ENCODE measurements at regions not wholly inside any gene's neighbourhood (a gene's known extent, or its start where the extent isn't known, plus 50 kb on each side); places are given as distances from the start of the nearest gene placed in this dataset.
"Not testable (repeated sequence)": the region's sequence is repeated elsewhere in the genome, so short reads cannot be mapped to it uniquely, and the experiment has no call there.

DNA sequence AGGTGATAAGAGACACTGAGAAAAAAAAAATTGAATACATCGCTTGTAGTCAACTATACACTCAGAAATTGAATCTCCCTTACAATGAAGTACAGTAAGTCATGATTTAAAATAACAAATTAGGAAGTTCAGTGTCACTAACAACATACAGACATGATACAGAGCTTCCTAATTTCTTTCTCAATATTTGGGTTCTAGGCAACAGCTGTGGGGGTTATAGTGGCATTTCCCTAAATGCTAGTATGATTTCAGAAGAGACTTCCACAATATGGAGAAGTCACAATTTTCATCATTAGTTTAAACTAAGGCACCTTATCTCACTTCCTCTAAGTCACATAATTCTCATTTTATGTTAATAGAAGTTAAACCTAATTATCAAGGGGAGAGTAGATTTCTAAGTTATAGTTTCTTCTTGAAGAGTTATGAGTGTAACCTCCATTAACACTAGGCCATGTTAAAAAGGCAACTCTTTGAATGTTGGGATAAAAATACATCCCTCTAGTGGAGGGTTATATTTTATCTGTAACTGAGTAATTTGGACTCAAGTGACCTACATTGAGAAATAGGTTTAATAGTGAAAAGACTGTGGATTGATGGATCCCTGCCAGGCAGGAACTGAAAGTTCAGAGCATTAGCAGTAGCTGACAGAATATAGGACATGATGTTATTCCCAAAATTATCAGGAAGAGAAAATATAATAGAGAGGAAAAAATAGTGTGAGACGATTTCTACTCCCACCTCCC is 286.0 kb upstream of the SUCLG2 start:
- no peak for DNase-seq

DNA sequence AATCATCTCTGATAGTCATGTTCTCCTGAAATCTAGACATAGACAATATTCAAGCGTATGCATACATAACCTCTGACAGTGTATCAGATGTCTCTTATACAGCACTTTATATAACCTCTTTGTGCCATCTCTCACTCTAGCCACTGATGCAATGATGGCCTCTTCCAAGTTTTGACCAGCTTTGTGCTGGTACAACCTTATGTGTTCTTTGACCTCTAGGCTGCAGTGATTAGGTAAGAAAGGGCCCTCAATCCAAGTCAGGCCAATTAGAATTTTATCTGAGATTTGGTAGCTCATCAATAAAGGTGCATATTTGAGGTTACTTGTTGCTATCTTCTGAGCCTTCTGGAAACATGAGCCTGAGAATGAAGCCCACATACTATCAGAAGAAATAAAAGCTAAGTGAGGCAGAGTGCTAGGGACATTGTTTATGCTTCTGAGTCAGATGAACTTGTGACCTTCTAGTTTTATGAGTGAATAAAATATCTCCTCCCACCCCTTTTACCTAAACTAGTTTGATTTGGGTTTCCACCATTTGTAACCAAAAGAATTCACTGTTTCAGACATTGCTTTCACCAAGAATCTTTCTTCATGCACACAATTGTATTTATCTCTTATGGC is 283.2 kb upstream of the SUCLG2 start:
- DNase-seq, result no peak

DNA sequence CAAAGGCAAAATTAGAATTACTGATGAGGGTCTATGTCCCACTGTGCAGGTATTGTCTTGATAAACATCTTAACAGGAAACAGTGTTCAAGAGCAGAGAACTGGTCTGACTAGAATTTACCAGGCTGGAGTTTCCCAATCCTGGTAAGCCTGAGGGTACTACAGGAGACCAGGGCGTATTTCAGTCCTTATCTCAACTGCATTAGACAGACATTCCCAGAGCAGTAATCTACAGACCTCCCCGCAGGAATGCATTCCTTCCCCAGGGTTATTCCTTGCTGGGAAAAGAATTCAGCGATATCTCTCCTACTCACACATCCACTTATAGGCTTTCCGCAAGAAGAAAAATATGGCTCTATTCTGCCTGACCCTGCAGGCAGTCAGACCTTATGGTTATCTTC is 276.0 kb upstream of the SUCLG2 start:
- not testable (repeated sequence) for DNase-seq

DNA sequence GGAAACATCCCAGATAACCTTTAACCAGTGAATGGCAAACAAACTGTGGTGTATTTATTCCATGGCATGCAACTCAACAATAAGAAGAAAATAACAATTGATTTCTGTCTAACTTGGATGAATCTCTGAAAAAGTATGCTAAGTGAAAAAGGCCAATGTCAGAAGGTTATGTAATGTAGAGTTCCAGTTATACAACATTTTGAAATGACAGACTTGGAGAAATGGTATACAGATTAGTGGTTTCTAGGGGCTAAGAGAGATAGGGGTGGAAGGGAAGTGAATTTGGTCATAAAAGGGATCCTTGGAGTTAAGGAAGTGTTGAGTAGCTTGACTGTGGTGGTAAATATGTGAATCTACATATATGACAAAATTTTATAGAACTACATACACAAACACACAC is 269.4 kb upstream of the SUCLG2 start:
- DNase-seq, result no peak

DNA sequence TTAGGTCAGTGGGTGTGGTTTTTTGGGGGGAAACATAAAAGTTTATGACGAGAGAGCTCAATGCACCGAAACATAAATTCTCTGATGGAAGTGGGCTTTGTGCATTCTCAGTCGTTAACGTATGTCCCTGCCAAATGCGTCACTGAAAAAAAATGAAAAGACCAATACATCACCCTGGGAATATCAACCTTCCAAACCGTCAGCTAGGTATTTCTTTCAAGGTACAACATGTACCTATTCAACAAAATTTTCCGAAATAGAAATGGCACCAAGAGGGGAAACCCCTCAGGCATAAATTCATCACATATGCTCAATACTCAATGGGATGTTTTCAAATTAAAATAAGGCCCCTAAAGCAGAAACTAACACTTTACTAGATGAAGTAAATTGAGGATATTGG is 266.6 kb upstream of the SUCLG2 start:
- DNase-seq, result no peak

DNA sequence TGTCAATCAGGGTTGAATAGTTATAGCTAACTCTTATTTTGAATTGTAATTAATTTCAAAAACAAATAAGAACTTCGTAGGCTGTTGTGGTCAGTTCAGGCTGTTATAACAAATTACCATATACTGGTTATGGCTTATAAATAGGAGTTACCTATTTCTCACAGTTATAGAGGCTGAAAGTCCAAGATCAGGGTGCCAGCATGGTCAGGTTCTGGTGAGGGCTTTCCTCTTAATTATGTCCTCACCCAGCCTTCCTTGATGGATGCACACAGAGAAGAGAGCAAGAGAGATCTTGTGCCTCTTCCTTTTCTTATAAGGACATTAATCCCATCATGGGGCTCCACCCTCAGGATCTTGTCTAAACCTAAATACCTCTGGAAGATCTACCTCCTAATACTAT is 265.9 kb upstream of the SUCLG2 start:
- no peak for DNase-seq

DNA sequence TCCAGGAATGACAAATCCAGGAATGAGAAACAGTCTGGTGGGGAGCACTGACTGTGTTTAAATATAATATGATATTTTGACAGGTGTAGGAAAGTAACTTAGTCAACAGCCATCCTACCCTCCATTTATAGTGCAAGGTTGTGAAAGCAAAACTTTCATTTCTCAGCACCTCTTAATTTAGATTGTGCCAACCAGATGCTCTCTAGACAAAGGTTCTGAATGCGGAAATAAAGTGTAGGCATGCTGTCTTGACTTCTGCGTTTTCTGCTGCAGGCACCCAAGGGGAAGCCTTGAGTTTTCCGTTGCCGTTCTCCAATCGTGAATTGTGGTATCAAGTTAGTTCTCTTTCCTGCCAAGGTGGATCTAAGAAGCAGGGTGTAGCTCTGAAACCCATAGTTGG is 261.9 kb upstream of the SUCLG2 start:
- DNase-seq, result no peak

DNA sequence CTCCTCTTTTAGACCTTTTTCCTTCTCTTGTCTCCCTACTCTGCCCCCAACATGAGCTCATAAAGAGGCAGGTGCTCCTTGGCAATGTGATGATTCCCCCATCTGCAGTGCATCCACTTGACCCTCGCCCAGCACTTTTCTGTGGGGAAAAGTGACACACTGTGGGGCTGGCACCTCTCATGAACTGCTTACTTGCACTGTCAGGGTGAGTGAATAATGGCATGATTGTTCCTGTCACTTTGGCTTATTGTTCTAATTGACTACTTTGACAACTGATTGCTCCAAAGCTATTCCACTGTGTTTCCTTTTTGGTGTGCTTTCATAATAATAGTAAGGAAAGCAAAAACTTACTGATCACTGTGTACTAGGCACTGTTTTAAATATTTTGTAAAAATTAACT is 253.3 kb upstream of the SUCLG2 start:
- no peak for DNase-seq

DNA sequence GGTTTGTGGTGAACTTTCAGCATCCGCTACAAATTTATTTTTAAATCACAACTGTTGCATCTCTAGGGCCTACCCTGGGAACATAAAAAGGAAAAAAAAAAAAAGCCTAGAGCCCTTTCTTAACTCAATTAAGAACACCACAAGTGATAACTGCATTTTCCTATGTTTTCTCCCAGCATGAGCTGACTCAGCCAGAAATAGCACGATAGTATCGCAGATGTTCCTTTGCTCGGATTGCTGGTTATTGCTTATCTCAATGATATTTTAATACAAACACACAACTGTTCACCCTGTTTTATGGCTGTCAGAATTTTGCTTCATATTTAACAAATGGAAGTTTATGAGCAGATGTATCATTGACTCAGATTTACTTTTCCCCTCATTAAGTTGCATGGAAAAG is 251.8 kb upstream of the SUCLG2 start:
- DNase-seq, result no peak

DNA sequence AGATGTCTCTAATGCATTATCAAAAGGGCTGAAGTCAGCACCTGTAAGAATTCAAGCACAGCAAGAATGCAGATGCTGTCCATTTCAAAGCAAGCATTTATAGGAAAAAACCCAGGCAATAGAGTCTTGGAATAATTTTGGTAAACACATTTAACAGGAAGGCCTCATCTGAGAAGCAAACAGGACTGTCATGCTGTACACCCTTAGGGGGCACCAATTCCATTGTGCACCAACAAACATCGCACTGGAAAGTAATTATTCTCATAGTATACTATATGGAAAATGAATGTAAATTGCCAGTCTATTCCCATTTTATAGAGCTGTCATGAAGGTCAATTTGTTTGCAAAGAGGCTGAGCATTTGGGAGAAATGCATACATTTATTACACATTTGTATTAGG is 247.3 kb upstream of the SUCLG2 start:
- no peak for DNase-seq

DNA sequence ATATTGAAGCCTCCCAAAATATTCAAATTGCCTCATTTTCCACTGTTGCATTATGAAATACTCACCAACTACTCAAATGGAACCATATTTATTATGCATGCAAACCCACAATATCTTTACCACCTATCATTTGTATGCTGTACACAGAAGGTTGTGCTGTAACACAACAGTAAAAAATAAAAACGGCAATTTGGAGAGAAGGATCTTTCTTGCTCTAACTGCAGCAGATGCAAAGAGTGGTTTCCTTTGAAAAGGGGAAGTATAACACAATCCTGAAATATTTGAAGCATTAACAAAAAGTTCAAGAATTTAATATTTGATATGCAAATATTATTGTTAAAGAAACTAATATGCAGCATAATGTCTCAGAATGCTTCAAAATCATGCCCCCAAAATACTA is 244.5 kb upstream of the SUCLG2 start:
- no peak for DNase-seq

DNA sequence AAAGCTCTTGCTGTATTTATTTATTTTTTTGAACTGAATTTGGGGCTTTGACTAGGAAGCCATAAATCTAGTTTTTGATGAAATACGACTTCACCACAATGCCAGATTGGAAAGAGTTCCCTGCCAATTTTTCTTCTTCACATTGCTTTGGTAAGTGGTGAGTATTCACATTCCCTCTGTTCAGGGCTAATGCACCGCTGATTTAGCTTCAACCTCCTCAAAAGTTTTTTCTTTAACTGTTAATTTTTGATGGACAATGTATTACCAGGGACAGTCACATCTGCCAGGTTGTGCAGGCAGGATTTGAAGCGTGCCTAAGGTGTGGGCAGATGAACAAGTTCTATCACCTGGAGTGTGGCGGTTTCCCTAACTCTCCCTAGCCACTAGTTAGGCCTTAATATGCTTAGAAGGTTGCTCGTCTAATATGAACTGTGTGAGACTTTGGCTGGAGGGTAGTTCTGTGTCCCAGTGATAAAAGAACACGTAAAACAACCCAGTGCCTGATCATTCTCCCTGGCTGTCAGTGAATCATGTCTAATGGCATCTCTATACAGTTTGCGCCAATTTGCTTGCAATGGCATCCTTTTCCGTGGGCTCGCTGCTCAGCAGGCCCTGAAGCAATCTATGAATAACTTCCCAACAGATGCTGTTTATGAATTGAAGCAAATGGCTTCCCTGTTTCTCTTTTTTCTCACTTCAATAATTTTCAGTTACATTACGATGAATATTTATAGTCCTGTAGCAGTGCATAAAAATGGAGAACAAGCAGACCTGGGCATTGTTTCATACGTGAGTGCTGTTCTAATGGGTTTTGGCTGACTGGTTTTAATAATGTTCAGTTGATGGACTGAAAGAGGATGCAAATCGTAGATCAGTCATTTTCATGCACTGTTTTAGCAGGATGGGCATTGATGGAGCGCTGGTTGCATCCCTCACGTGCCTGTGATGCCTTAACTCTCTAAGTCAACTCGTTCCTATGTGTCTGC is 243.2 kb upstream of the SUCLG2 start:
- no peak for DNase-seq

DNA sequence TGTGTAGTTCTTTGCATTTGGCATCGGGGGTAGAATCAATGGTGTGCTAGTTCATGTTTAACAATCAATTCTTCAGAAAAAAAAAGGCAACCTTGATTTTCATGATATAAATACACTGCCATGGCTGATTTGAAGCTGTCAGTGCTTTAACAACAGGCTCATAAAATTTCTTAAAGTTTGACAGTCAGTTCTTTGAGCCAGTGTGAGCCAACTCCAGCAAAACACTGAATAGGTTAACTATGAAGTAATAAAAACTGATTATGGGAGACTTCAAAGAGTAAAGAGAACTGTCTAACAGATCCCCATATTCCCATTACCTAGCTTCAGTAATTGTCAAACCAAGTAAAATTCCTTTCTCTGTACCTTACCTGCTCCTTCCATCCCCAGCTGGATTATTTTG is 241.7 kb upstream of the SUCLG2 start:
- no peak for DNase-seq

DNA sequence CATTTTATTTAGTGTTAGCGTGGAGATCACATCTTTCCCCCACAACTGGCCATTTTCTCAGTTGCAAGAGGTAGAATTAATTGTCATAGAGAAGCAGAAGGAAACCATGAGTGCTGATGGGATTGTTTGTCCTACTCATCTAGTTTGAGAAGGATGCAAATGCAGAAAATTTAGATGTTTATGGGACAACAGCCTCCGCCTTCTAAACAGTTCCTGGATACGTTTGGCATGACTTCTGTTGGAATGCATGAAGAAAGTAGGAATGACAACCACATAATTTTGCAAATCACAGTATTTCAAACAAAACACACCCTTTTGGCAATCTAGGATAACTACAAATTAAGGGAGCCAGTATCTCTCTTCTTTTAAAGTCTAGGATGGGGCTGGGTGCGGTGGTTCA is 240.1 kb upstream of the SUCLG2 start:
- DNase-seq, result no peak

DNA sequence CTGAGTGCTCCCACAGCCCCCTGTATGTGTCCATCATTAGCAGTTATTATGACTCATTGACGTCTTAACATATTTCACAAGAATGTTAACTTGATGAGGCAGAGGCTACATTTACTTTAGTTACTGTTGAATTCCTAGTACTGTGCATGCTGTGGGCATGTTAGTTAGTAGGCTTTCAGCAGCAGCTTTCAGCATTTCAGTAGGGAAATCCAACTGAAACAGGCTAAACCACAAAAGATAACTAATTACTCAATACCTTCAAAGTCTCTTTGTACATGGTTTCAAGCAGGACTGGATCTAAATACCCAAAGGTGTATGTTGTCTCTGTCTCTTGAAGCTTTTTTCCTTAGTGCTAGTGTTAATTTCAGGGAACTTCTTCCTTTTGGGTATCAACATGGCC is 229.9 kb upstream of the SUCLG2 start:
- no peak for DNase-seq

DNA sequence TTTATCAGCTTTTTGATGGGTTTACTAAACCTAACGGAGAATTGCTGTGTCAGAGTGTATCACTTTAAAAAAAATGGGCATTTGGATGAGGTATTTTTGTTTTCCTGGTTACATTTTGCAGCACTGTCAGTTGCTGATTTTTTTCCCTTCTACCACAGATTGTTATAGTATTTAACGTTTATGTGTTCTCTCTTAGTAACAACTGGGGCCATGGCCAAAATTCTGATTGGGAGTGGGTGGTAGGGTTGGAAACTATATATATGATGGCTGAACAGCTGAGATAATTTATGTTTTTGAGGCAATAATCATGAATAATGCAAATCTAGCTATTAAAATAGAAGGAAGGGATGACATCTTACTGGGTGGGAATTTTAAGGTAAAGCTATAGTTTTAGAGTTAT is 229.4 kb upstream of the SUCLG2 start:
- DNase-seq, result no peak

DNA sequence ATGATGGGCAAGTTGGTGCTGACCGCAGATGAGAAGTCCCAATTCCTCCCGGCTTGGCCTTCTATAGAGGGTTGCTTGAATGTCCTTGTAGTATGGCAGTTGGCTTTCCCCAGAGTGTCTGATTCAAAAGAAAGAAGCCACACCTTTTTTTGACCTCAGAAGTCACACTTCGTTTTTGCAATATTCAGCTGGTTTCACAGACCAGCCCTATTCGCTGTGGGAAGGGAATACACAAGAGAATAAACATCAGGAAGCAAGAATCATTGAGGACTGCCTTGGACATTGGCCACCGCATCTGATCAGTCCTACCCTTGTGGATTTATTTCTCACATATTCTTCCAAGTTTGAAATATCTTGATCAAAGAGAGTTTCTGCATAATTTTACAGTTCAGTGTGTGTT is 228.6 kb upstream of the SUCLG2 start:
- no peak for DNase-seq

DNA sequence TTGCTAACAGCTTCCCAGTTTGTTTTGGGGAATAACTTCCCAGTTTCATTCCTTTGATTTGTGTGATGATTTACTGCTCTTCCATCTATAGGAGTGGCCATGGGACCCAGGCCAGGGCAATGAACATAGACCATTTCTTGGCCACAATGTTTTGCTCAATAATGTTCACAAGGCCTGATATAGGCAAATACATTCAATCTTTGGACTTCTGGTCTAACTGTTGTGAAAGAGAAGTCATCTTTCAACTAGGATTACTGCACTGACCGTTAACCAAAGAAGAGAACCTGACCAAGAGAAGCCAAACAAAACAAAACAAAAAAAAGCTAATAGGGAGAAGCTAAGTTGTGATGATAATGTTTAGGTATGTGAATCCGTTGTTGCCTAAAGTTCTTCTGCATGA is 221.8 kb upstream of the SUCLG2 start:
- no peak for DNase-seq

DNA sequence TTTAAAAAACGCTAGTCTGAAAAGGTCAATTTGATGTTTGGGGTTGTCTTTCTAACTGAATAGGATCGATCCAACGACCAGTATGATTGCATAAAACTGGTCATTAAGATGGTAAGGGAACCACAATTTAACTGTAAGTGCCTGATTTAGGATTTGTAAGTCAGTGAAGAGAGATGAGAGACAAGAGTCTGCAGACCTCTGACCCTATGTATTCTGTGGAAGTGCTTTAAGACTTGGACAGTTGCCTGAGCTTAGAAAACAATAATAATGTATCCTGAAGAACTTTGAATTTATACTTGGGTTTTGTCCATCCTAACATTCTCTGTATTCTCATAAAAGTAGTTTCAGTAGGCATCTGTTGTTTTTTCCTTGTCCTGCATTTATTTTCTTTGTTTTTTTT is 221.4 kb upstream of the SUCLG2 start:
- no peak for DNase-seq

DNA sequence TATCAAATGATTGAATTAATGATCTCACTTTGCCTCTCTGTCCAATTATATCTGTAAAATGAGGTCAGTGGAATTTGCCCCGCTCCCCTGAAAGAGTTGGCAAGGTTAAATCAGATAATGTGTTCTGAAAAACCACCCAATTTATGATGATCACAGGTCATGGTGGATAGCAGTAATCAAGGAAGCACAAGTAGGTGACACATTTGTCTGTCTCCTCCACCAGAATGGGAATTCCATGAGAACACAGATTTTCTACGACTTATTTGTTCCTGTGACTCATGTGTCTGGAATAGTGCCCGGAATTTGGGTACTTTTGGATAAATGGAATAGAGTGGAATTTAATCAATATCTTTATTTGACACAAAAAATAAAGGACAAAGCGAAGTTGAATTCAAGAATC is 220.9 kb upstream of the SUCLG2 start:
- no peak for DNase-seq

DNA sequence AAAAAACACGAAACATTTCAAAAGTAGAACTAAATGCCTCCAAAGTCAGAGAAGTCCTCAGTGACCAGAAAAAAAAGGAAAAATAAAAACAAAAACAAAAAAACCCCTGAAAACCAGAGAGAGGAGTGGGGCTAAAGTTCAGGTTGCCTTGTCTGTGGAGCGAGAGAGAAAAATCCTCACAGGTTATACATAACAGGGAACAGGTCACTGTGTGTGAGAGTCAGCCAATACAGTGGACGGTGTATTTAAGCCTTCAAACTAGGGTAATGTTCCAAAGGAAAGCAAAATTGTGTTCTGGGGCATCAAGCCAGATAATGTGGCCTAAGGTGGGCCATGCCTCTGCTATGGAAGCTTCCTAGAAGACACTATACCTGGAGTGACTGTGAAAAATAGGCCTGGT is 216.1 kb upstream of the SUCLG2 start:
- DNase-seq, result no peak

DNA sequence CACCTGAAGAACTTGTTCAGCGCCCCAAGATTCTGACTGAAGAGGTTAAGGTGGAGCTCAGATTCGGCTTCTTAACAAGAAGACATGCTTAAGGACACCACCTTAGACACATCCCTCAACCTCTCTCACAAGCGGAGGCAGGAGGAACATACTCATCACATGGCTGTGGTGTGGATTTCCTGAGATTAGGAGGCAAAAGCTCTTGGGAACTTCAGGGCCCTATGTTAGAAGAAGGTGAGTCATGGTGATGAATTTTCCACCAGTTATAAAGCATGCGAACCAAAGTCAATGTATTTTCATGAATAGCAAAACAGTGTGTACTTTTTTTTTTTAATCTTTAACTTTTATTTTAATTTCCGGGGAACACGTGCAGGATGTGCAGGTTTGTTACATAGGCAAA is 212.2 kb upstream of the SUCLG2 start:
- no peak for DNase-seq

DNA sequence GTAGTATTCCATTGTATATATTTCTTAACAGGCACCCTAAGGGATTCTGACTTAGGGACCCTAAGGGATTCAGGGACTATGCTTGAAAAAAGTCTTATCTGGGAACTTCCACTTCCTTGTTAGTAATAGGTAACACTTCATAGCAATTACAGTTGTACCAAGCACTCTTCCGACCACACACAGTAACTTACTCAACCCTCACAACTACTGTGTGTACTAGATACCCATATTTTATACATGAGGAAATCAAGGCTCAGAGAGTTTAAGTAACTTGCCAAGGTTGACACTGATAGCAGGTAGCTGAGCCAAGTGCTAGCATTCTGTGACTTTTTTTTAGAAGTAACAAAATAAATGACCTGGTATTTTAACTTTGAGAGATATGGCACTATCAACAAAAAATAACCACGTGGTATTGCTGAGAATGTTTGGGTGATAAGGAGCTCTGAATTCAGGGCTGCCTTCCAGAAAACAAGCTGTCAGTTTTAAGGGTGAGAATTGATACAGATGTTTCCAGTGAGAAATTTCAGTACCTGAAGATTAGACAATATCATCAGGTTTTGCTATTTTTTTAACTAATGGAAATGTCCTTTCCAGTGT is 210.3 kb upstream of the SUCLG2 start:
- no peak for DNase-seq

DNA sequence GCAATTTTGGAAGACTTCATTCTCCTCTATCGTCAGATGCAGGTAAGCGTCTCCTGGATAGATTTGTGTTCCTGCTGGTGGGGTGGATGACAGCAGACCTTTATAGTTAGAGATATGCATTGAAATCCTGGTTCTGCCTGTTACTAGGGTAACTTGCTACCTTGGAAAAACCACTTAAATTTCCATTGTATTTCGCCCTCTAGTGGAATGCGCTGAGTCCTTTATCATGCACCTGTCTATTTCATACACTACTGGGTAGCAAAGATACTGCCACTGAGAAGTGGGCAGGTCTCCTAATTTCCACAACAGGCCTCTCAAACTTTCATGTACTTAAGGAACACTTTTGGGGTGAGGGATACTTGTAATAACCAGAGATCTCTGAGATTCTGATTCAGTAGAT is 209.5 kb upstream of the SUCLG2 start:
- no peak for DNase-seq

Data from KG1 (cell line).